ENCODE measurements at regions not wholly inside any gene's neighbourhood (a gene's known extent, or its start where the extent isn't known, plus 50 kb on each side); places are given as distances from the start of the nearest gene placed in this dataset.

DNA sequence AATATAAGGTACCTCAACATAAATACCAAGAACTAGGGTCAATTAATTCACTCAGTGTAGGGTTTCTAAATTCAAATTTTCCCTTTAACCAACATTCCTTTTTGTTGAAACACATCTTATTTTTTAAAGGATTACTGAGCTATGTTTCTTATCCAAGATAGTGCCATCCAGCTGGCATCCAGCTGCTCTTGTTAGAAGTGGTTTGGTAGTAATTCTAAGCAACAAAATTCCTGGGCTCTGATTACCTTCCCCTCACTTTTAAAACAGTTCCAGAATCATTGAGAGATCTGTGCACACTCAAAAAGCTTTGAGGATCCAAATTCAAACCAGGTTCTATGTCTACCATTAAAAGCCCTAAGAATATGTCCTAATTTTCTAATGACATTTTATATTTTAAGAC, 583.7 kb downstream of the TRIML1 start:
- TF ChIP-seq CTCF (tag by site-specific recombination; IDR thresholded peaks at IDR 0.05) (no peak), ZNF350 (tag by site-specific recombination; IDR thresholded peaks at IDR 0.05) (no peak)
